ENCODE measurements at regions not wholly inside any gene's neighbourhood (a gene's known extent, or its start where the extent isn't known, plus 50 kb on each side); places are given as distances from the start of the nearest gene placed in this dataset.

DNA sequence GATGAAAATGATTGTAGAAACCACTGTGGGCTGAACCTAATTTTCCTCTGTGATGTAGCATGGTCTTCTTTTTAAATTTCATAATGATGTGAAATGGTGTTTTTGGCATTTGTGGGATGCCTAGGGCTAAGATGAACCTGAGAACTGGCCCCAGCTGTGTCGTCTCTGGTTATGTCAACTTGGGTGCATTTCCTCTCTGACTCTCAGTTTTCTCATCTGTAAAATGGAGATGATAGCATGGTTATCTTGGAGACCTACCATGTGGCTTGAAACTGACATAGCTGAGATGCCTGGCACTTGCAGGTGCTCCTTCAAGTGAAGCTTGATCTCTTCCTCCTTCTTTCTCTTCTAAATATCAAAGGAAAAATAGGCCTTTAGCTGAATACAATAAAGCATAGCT lies 77.8 kb downstream of the BOD1 start:
- Histone ChIP-seq H3K27ac (no peak overlapping the region), H3K4me3 (no peak overlapping the region), H3K4me1 (no peaks in the 10 kb centered on the region), H3K27me3 (no peaks in the 10 kb centered on the region), H3K36me3 (ENCODE audit: low read depth, missing control alignments) (no peaks in the 10 kb centered on the region), H3K9me3 (no peaks in the 10 kb centered on the region)
- intact Hi-C loops (cut with DNase I; ENCODE audit: low total_unique reads): no loop called here
- TF ChIP-seq, protein P1, sequence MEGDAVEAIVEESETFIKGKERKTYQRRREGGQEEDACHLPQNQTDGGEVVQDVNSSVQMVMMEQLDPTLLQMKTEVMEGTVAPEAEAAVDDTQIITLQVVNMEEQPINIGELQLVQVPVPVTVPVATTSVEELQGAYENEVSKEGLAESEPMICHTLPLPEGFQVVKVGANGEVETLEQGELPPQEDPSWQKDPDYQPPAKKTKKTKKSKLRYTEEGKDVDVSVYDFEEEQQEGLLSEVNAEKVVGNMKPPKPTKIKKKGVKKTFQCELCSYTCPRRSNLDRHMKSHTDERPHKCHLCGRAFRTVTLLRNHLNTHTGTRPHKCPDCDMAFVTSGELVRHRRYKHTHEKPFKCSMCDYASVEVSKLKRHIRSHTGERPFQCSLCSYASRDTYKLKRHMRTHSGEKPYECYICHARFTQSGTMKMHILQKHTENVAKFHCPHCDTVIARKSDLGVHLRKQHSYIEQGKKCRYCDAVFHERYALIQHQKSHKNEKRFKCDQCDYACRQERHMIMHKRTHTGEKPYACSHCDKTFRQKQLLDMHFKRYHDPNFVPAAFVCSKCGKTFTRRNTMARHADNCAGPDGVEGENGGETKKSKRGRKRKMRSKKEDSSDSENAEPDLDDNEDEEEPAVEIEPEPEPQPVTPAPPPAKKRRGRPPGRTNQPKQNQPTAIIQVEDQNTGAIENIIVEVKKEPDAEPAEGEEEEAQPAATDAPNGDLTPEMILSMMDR (IDR thresholded peaks at IDR 0.05): no peak
- no peak for TF ChIP-seq POLR2A (IDR thresholded peaks at IDR 0.05)
- no peak for DNase-seq
- WGBS, 2 donors: 84 to 89% methylated on average over 1 of the region's 1 CpG

GRCh38 chr5:173538018-173538417 lies 78.4 kb downstream of the BOD1 start:
- H3K36me3 ChIP-seq (ENCODE audit: low read depth, missing control alignments): no peaks in the 10 kb centered on the region
- intact Hi-C loops (cut with DNase I; ENCODE audit: low total_unique reads): no loop called here
- 71 to 91% methylated on average over 6 of the region's 6 CpGs for WGBS, 2 donors

DNA sequence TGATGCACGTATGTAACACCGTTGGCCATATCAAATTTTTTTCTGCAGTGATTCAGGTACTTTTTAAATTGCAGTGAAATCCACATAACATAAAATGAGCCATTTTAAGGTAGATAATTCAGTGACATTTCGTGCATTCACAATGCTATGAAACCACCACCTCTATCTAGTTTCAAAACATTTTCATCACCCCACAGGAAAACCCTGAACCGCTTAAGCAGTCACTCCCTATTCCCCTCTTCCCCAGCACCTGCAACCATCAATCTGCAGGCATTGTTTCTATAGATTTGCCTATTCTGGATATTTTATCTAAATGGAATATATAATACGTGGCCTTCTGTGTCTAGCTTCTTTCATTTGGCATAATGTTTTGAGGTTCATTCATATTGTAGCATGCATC lies 79.2 kb downstream of the BOD1 start:
- H3K4me1 ChIP-seq: no peaks in the 10 kb centered on the region
- H3K36me3 ChIP-seq (ENCODE audit: low read depth, missing control alignments): no peaks in the 10 kb centered on the region
- 88 to 90% methylated on average over 5 of the region's 5 CpGs for WGBS, 2 donors
- intact Hi-C loops (cut with DNase I; ENCODE audit: low total_unique reads): no loop called here
- DNase-seq: no peak
- H3K27me3 ChIP-seq: no peaks in the 10 kb centered on the region
- TF ChIP-seq POLR2A (IDR thresholded peaks at IDR 0.05): no peak
- TF ChIP-seq, protein P1 (IDR thresholded peaks at IDR 0.05): no peak
- H3K9me3 ChIP-seq: no peaks in the 10 kb centered on the region
- H3K27ac ChIP-seq: no peak overlapping the region
- H3K4me3 ChIP-seq: no peak overlapping the region

More at GRCh38 chr5:173538018-173538417, 78.4 kb downstream of the BOD1 start:
- H3K4me1 ChIP-seq: no peaks in the 10 kb centered on the region
- TF ChIP-seq POLR2A (IDR thresholded peaks at IDR 0.05): no peak
- TF ChIP-seq, protein P1 (IDR thresholded peaks at IDR 0.05): no peak
- H3K27ac ChIP-seq: no peak overlapping the region
- no peak for DNase-seq
- no peaks in the 10 kb centered on the region for H3K27me3 ChIP-seq
- no peaks in the 10 kb centered on the region for H3K9me3 ChIP-seq
- no peak overlapping the region for H3K4me3 ChIP-seq

GRCh38 chr5:173535976-173536639 lies 80.3 kb downstream of the BOD1 start:
- Histone ChIP-seq H3K4me1 (no peaks in the 10 kb centered on the region), H3K36me3 (ENCODE audit: low read depth, missing control alignments) (no peaks in the 10 kb centered on the region), H3K27ac (no peak overlapping the region), H3K4me3 (no peak overlapping the region), H3K9me3 (no peaks in the 10 kb centered on the region), H3K27me3 (no peaks in the 10 kb centered on the region)
- intact Hi-C loops (cut with DNase I; ENCODE audit: low total_unique reads): no loop called here
- no peak for DNase-seq
- 88 to 91% methylated on average over 3 of the region's 3 CpGs for WGBS, 2 donors
- no peak for TF ChIP-seq POLR2A (IDR thresholded peaks at IDR 0.05)
- TF ChIP-seq, protein P1 (IDR thresholded peaks at IDR 0.05): no peak
